CD14-positive monocyte (primary cell): ENCODE measurements at regions not wholly inside any gene's neighbourhood (a gene's known extent, or its start where the extent isn't known, plus 50 kb on each side); places are given as distances from the start of the nearest gene placed in this dataset.

Experiments
- DNase-seq, 3 donors: peaks; one replicate each; pipeline ENCODE4 v3.0.0-alpha.2; 2011 to 2022
- H2AFZ ChIP-seq: 2 replicates; pipeline ENCODE4 v1.6.0; 2012; ENCODE audit warnings: mild to moderate bottlenecking, low read depth, low read length, inconsistent platforms; ENCODE audit not compliant: insufficient read depth, poor library complexity, severe bottlenecking
- H3K27ac ChIP-seq, 2 donors: 1 replicate in 1 of 2; 2 replicates in 1 of 2; pipeline ENCODE4 v1.5.1; 2012 to 2013; ENCODE audit warnings: low read length in 2 of 2, control low read depth in 1 of 2, inconsistent platforms in 1 of 2, low read depth in 1 of 2, mild to moderate bottlenecking in 1 of 2
- H3K27me3 ChIP-seq, 2 donors: one replicate each; pipeline versions ENCODE4 v1.6.0 to v1.6.1; 2011 to 2013; ENCODE audit warnings: low read length in 2 of 2; ENCODE audit not compliant: control insufficient read depth in 2 of 2, insufficient read depth in 2 of 2
- H3K36me3 ChIP-seq, 2 donors: replicated peaks in 1 of 2; 1 replicate in 1 of 2; 2 replicates in 1 of 2; pipeline versions ENCODE4 v1.5.1 to v1.6.1; 2012 to 2013; ENCODE audit warnings: low read length in 2 of 2, control low read depth in 1 of 2, inconsistent platforms in 1 of 2, mild to moderate bottlenecking in 1 of 2; ENCODE audit not compliant: insufficient read depth in 2 of 2, control insufficient read depth in 1 of 2
- H3K4me1 ChIP-seq, 2 donors: 1 replicate in 1 of 2; 2 replicates in 1 of 2; pipeline versions ENCODE4 v1.5.1 to v1.6.1; 2012 to 2013; ENCODE audit warnings: low read length in 2 of 2, control low read depth in 1 of 2, inconsistent platforms in 1 of 2, mild to moderate bottlenecking in 1 of 2, moderate library complexity in 1 of 2; ENCODE audit not compliant: insufficient read depth in 2 of 2, control insufficient read depth in 1 of 2
- H3K4me2 ChIP-seq: replicated peaks from 2 replicates; pipeline ENCODE3; 2012; ENCODE audit warnings: low read length, moderate library complexity, mild to moderate bottlenecking; ENCODE audit not compliant: poor library complexity, severe bottlenecking; ENCODE audit errors: extremely low read depth
- H3K4me3 ChIP-seq, 3 experiments: fragments of 200-600 bp in 1 of 3; sonication (generic) in 1 of 3; replicated peaks in 1 of 3; 1 replicate in 2 of 3; 2 replicates in 1 of 3; pipeline ENCODE4 v1.5.1; 2011 to 2013; ENCODE audit warnings: low read length in 3 of 3, mild to moderate bottlenecking in 3 of 3, control low read depth in 2 of 3, low read depth in 2 of 3, inconsistent platforms in 1 of 3, moderate library complexity in 1 of 3
- H3K79me2 ChIP-seq: 2 replicates; pipeline ENCODE4 v1.6.0; 2012; ENCODE audit warnings: mild to moderate bottlenecking, control low read depth, inconsistent platforms, low read length, moderate library complexity; ENCODE audit not compliant: insufficient read depth
- H3K9ac ChIP-seq: 2 replicates; pipeline ENCODE4 v1.6.0; 2017; ENCODE audit warnings: low read length, mild to moderate bottlenecking; ENCODE audit not compliant: insufficient read depth, poor library complexity, severe bottlenecking
- H3K9me3 ChIP-seq, 2 donors: replicated peaks in 1 of 2; 1 replicate in 1 of 2; 2 replicates in 1 of 2; pipeline versions ENCODE4 v1.5.1 to v1.6.1; 2012 to 2013; ENCODE audit warnings: low read length in 2 of 2, control low read depth in 1 of 2; ENCODE audit not compliant: control insufficient read depth in 1 of 2, insufficient read depth in 1 of 2
- H4K20me1 ChIP-seq: 2 replicates; pipeline ENCODE4 v1.6.0; 2012; ENCODE audit warnings: mild to moderate bottlenecking, low read length, control low read depth, moderate library complexity; ENCODE audit not compliant: insufficient read depth
- H3K27ac Mint-ChIP-seq, 7 donors: one replicate each; pipeline ENCODE4 v1.8.0; 2020; ENCODE audit warnings: mild to moderate bottlenecking in 7 of 7, mixed read lengths in 7 of 7, moderate library complexity in 6 of 7, inconsistent platforms in 2 of 7
- H3K27me3 Mint-ChIP-seq, 3 donors: one replicate each; pipeline ENCODE4 v1.8.0; 2021 to 2022; ENCODE audit warnings: low read depth in 3 of 3, mild to moderate bottlenecking in 3 of 3, mixed read lengths in 3 of 3, moderate library complexity in 3 of 3, inconsistent platforms in 1 of 3
- H3K36me3 Mint-ChIP-seq, 2 donors: one replicate each; pipeline ENCODE4 v1.8.0; 2020; ENCODE audit warnings: mixed read lengths in 2 of 2, inconsistent platforms in 1 of 2, mild to moderate bottlenecking in 1 of 2
- H3K4me1 Mint-ChIP-seq: one replicate; pipeline ENCODE4 v1.8.0; 2020; ENCODE audit warnings: mild to moderate bottlenecking, mixed read lengths
- H3K4me3 Mint-ChIP-seq, 2 donors: one replicate each; pipeline ENCODE4 v1.8.0; 2020; ENCODE audit warnings: mild to moderate bottlenecking in 2 of 2, mixed read lengths in 2 of 2, moderate library complexity in 1 of 2
- H3K9me3 Mint-ChIP-seq, 7 donors: one replicate each; pipeline ENCODE4 v1.8.0; 2020 to 2022; ENCODE audit warnings: mixed read lengths in 7 of 7, mild to moderate bottlenecking in 6 of 7, moderate library complexity in 6 of 7, inconsistent platforms in 2 of 7
- WGBS: methylation state at CpG from one replicate; pipeline ENCODE4 v1.1.5; 2013; ENCODE audit warnings: missing lambda C conversion rate; ENCODE audit not compliant: insufficient coverage; 5-methylcytosine and 5-hydroxymethylcytosine counted together
- intact Hi-C, 2 donors: fragments of 100-400 bp; cut with micrococcal nuclease; formaldehyde crosslinking; loops; one replicate each; pipeline versions ENCODE4 v1.15.0 to v1.15.1; 2023
- TF ChIP-seq, protein P1 (sequence below): fragments of 200-600 bp; IDR thresholded peaks from one replicate; pipeline ENCODE4 v1.8.0; 2022; ENCODE audit warnings: antibody characterized with exemption, mild to moderate bottlenecking

DNA sequence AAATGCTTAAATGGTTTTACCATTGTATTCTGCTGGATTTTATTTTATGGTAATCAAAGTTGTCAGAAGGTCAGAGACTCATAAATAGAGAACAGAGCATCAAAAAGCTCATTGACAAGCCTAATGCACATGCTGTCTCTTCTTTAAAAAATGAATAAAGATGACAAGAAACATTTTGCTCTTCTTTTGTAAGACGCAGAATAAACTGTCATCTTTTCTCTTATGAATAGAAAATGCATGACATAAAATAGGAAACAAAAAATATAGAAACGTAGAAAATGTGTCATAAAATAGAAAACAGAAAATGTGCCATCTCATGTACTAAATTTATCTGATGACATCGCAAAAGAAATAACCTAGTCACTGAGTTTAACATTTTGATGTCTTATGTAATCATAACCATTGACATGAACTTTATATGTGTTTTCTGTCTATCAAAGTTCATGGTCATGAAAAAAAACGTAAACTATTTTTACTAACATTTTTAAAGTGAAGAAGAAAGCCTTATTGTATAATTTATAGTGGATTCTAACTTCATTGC lies 484.1 kb downstream of the TRIML1 start:
- no peak overlapping the region for H3K27ac ChIP-seq
- no peaks in the 10 kb centered on the region for H3K4me1 Mint-ChIP-seq
- H4K20me1 ChIP-seq, result no peaks in the 10 kb centered on the region
- no peak overlapping the region for H3K4me2 ChIP-seq
- H3K4me1 ChIP-seq, result no peaks in the 10 kb centered on the region
- H2AFZ ChIP-seq, result no peak overlapping the region
- H3K27me3 ChIP-seq, result no peaks in the 10 kb centered on the region
- H3K27ac Mint-ChIP-seq, result no peak overlapping the region
- peaks cover 0 to 8% of the 10 kb centered on the region in 2 donors for H3K9me3 ChIP-seq
- H3K36me3 Mint-ChIP-seq, result no peaks in the 10 kb centered on the region
- H3K27me3 Mint-ChIP-seq, result no peaks in the 10 kb centered on the region
- H3K9ac ChIP-seq, result no peak overlapping the region
- H3K4me3 ChIP-seq, result no peak overlapping the region
- H3K36me3 ChIP-seq, result no peaks in the 10 kb centered on the region
- intact Hi-C loops, result no loop called here
- TF ChIP-seq, protein P1, sequence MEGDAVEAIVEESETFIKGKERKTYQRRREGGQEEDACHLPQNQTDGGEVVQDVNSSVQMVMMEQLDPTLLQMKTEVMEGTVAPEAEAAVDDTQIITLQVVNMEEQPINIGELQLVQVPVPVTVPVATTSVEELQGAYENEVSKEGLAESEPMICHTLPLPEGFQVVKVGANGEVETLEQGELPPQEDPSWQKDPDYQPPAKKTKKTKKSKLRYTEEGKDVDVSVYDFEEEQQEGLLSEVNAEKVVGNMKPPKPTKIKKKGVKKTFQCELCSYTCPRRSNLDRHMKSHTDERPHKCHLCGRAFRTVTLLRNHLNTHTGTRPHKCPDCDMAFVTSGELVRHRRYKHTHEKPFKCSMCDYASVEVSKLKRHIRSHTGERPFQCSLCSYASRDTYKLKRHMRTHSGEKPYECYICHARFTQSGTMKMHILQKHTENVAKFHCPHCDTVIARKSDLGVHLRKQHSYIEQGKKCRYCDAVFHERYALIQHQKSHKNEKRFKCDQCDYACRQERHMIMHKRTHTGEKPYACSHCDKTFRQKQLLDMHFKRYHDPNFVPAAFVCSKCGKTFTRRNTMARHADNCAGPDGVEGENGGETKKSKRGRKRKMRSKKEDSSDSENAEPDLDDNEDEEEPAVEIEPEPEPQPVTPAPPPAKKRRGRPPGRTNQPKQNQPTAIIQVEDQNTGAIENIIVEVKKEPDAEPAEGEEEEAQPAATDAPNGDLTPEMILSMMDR, result no peak
- no peaks in the 10 kb centered on the region for H3K79me2 ChIP-seq
- WGBS, result no CpG with 5 or more reads among the region's 4 CpGs
- DNase-seq, result no peak
- no peak overlapping the region for H3K4me3 Mint-ChIP-seq
- H3K9me3 Mint-ChIP-seq, result peaks cover 0 to 10% (median 3%) of the 10 kb centered on the region in 7 donors

DNA sequence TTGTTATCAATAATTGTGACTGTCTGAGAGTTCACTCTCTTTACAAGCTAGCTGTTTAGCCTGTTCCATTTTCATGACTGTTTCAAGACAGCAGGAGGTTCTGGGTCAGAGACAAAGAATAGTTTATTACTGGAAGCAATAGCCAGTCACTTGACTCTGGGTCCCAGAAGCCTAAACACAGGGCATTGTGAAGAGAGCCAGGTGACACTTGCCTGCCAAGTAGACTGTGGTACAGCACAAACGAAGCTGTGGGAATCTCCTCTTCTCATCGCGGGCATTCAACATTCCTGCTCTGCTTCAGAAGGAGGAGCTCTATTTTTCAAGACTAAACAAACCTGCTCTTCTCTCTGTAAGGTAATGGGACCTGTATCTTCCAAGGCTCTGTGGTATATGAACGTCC lies 485.1 kb downstream of the TRIML1 start:
- H3K36me3 Mint-ChIP-seq, result no peaks in the 10 kb centered on the region
- H2AFZ ChIP-seq, result no peak overlapping the region
- H3K4me1 Mint-ChIP-seq, result no peaks in the 10 kb centered on the region
- intact Hi-C loops, result no loop called here
- TF ChIP-seq, protein P1, result no peak
- no CpG with 5 or more reads among the region's 4 CpGs for WGBS
- no peaks in the 10 kb centered on the region for H3K27me3 ChIP-seq
- DNase-seq, result no peak
- no peak overlapping the region for H3K4me3 ChIP-seq
- no peaks in the 10 kb centered on the region for H4K20me1 ChIP-seq
- no peak overlapping the region for H3K4me3 Mint-ChIP-seq
- H3K9ac ChIP-seq, result no peak overlapping the region
- H3K27ac Mint-ChIP-seq, result no peak overlapping the region
- H3K9me3 Mint-ChIP-seq, result peaks cover 0 to 10% (median 2%) of the 10 kb centered on the region in 7 donors
- no peaks in the 10 kb centered on the region for H3K36me3 ChIP-seq
- H3K27ac ChIP-seq, result no peak overlapping the region
- no peaks in the 10 kb centered on the region for H3K27me3 Mint-ChIP-seq
- no peaks in the 10 kb centered on the region for H3K4me1 ChIP-seq
- H3K4me2 ChIP-seq, result no peak overlapping the region
- peaks cover 0 to 2% of the 10 kb centered on the region in 2 donors for H3K9me3 ChIP-seq
- no peaks in the 10 kb centered on the region for H3K79me2 ChIP-seq
